SK-N-SH (cell line): ENCODE measurements at regions not wholly inside any gene's neighbourhood (a gene's known extent, or its start where the extent isn't known, plus 50 kb on each side); places are given as distances from the start of the nearest gene placed in this dataset.

Experiments
- CTCF ChIA-PET: fragments of 300-600, 350-600 bp; formaldehyde crosslinking; extraction: SDS; loops from one replicate; lab custom pipeline; 2021; lab: Yijun Ruan, JAX
- POLR2A ChIA-PET: fragments of 350-600 bp; sonication (Branson Sonifier 250); formaldehyde crosslinking; extraction: SDS; loops from one replicate; lab custom pipeline; 2020; ENCODE audit warnings: antibody characterized with exemption, inconsistent platforms; lab: Yijun Ruan, JAX
- DNase-seq: peaks from one replicate; pipeline ENCODE4 v3.0.0; 2012
- H2AFZ ChIP-seq: fragments of 200-600 bp; sonication (generic); 2 replicates; pipeline ENCODE4 v1.8.1; 2016; ENCODE audit warnings: antibody characterized with exemption, mild to moderate bottlenecking, low read depth
- H3F3A ChIP-seq: fragments of 200-600 bp; sonication (generic); replicated peaks from 2 replicates; pipeline ENCODE3; 2016; ENCODE audit warnings: antibody characterized with exemption, mild to moderate bottlenecking; ENCODE audit not compliant: insufficient read depth
- H3K27ac ChIP-seq, 2 experiments: fragments of 200-500 bp in 1 of 2; fragments of 200-600 bp in 1 of 2; sonication (Bioruptor generic) in 1 of 2; sonication (generic), shearing (Covaris generic) in 1 of 2; 2 replicates each; pipeline versions ENCODE4 v1.5.1 to v1.6.1; 2014 to 2016; ENCODE audit warnings: low read depth in 2 of 2, inconsistent platforms in 1 of 2, low read length in 1 of 2, mild to moderate bottlenecking in 1 of 2, mixed read lengths in 1 of 2
- H3K27me3 ChIP-seq: fragments of 200-600 bp; sonication (generic), shearing (Covaris generic); 2 replicates; pipeline ENCODE4 v1.6.1; 2016; ENCODE audit warnings: mixed run types; ENCODE audit not compliant: insufficient read depth
- H3K36me3 ChIP-seq, 2 experiments: fragments of 200-500 bp in 1 of 2; fragments of 200-600 bp in 1 of 2; sonication (Bioruptor generic) in 1 of 2; sonication (generic) in 1 of 2; replicated peaks in 1 of 2; 2 replicates each; pipeline versions ENCODE3 to v1.5.1; 2014 to 2016; ENCODE audit warnings: low read length in 1 of 2, mild to moderate bottlenecking in 1 of 2; ENCODE audit not compliant: insufficient read depth in 2 of 2, control insufficient read depth in 1 of 2
- H3K4me1 ChIP-seq, 2 experiments: fragments of 200-500 bp in 1 of 2; fragments of 200-600 bp in 1 of 2; sonication (Bioruptor generic) in 1 of 2; sonication (generic), shearing (Covaris generic) in 1 of 2; 2 replicates each; pipeline versions ENCODE4 v1.5.1 to v1.6.1; 2014 to 2016; ENCODE audit warnings: low read depth in 1 of 2, low read length in 1 of 2, mixed run types in 1 of 2; ENCODE audit not compliant: insufficient read depth in 2 of 2, control insufficient read depth in 1 of 2
- H3K4me2 ChIP-seq: fragments of 200-600 bp; sonication (generic), shearing (Covaris generic); 2 replicates; pipeline ENCODE4 v1.6.1; 2017; ENCODE audit warnings: mixed run types
- H3K4me3 ChIP-seq, 2 experiments: fragments of 200-500 bp in 1 of 2; fragments of 200-600 bp in 1 of 2; sonication (Bioruptor generic) in 1 of 2; sonication (generic), shearing (Covaris generic) in 1 of 2; 2 replicates each; pipeline versions ENCODE4 v1.5.1 to v1.8.1; 2014 to 2016; ENCODE audit warnings: low read depth in 2 of 2, inconsistent platforms in 1 of 2, low read length in 1 of 2, mild to moderate bottlenecking in 1 of 2, mixed read lengths in 1 of 2, moderate library complexity in 1 of 2
- H3K79me2 ChIP-seq: fragments of 200-600 bp; sonication (generic); 2 replicates; pipeline ENCODE4 v1.8.1; 2017; ENCODE audit warnings: mild to moderate bottlenecking; ENCODE audit not compliant: insufficient read depth
- H3K9ac ChIP-seq: fragments of 200-600 bp; sonication (generic); 2 replicates; pipeline ENCODE4 v1.6.1; 2017; ENCODE audit warnings: mixed run types
- H3K9me2 ChIP-seq: fragments of 200-600 bp; sonication (generic); 2 replicates; pipeline ENCODE4 v1.6.1; 2017; ENCODE audit warnings: mixed run types
- H3K9me3 ChIP-seq: fragments of 200-600 bp; sonication (generic); 2 replicates; pipeline ENCODE4 v1.6.1; 2017; ENCODE audit warnings: mixed run types, mild to moderate bottlenecking, moderate library complexity
- H4K20me1 ChIP-seq: fragments of 200-600 bp; sonication (generic); 2 replicates; pipeline ENCODE4 v1.6.1; 2017; ENCODE audit warnings: mild to moderate bottlenecking, mixed run types; ENCODE audit not compliant: insufficient read depth
- EP300 ChIP-seq, 2 experiments: IDR thresholded peaks; 2 replicates each; pipeline versions ENCODE4 v1.4.0 to v1.6.1; 2012; ENCODE audit warnings: borderline replicate concordance in 1 of 2, low read depth in 1 of 2, low read length in 1 of 2
- FOSL2 ChIP-seq: IDR thresholded peaks from 2 replicates; pipeline ENCODE4 v1.4.0; 2012; ENCODE audit warnings: low read depth, mild to moderate bottlenecking, moderate library complexity, borderline replicate concordance
- GABPA ChIP-seq: IDR thresholded peaks from 2 replicates; pipeline ENCODE4 v1.4.0; 2012; ENCODE audit warnings: low read depth, mild to moderate bottlenecking
- MXI1 ChIP-seq: IDR thresholded peaks from 2 replicates; pipeline ENCODE4 v1.6.1; 2012; ENCODE audit warnings: mild to moderate bottlenecking, low read depth, low read length, improper control_type of control experiment
- NFIC ChIP-seq: IDR thresholded peaks from 2 replicates; pipeline ENCODE4 v1.4.0; 2012; ENCODE audit warnings: borderline replicate concordance
- NRF1 ChIP-seq: IDR thresholded peaks from 2 replicates; pipeline ENCODE4 v1.6.1; 2012; ENCODE audit warnings: low read depth, mild to moderate bottlenecking, low read length
- RAD21 ChIP-seq: IDR thresholded peaks from 2 replicates; pipeline ENCODE4 v1.6.1; 2012; ENCODE audit warnings: mild to moderate bottlenecking, low read length
- RFX5 ChIP-seq: IDR thresholded peaks from 2 replicates; pipeline ENCODE4 v1.6.1; 2012; ENCODE audit warnings: mild to moderate bottlenecking, improper control_type of control experiment, low read length
- USF2 ChIP-seq: fragments of 150-350 bp; IDR thresholded peaks from 2 replicates; pipeline ENCODE4 v1.6.1; 2017; ENCODE audit warnings: antibody characterized with exemption, low read length, low read depth, borderline replicate concordance
- WGBS: methylation state at CpG from one replicate; pipeline ENCODE4 v1.1.6; 2017; ENCODE audit warnings: low lambda C conversion rate; 5-methylcytosine and 5-hydroxymethylcytosine counted together
- TF ChIP-seq, protein P1 (sequence below): IDR thresholded peaks from 2 replicates; pipeline ENCODE4 v1.6.1; 2012; ENCODE audit warnings: mild to moderate bottlenecking, low read depth, low read length, moderate library complexity
- TF ChIP-seq, protein P2 (sequence below): fragments of 150-350 bp; IDR thresholded peaks from 2 replicates; pipeline ENCODE4 v1.6.1; 2016; ENCODE audit warnings: mild to moderate bottlenecking, low read depth, low read length
- TF ChIP-seq, protein P3 (sequence below): IDR thresholded peaks from 2 replicates; pipeline ENCODE4 v1.4.0; 2012; ENCODE audit warnings: low read depth, borderline replicate concordance
- TF ChIP-seq, protein P4 (sequence below): IDR thresholded peaks from 2 replicates; pipeline ENCODE4 v1.4.0; 2012; ENCODE audit warnings: low read depth, borderline replicate concordance

DNA sequence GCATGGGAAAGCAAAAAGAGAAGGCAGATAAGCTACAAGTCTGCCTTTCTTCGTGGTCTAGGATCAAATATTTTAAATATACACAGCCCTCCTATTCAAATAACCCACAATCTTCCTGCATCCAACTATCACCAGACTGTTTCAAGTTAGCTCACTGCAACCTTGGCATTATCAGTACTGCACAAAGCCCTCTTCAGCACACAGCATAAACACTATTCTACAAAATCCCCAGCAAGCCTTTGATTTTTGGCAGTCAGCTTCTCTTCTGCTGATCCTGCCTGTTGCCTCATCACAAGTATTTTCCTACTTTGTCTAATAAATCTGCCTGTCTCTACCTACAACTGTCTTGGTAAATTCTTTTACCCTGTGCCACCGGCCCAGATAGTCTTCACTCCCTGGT lies 142.9 kb downstream of the COX7C start:
- CTCF ChIA-PET: interaction anchor here (0.9 to 1.0 kb wide), 2 partner anchors 13 to 253 kb away, joined by 3 read pairs; no protein-coding TSS in a partner anchor
- H3K9me2 ChIP-seq: no peaks in the 10 kb centered on the region

More for the DNA sequence above, 142.9 kb downstream of the COX7C start:
- Histone ChIP-seq H3K79me2 (no peaks in the 10 kb centered on the region), H3K9me3 (no peaks in the 10 kb centered on the region), H3K9ac (no peak overlapping the region), H3F3A (no peaks in the 10 kb centered on the region), H4K20me1 (no peaks in the 10 kb centered on the region), H3K36me3 (no peaks in the 10 kb centered on the region), H3K4me1 (no peaks in the 10 kb centered on the region), H2AFZ (no peak overlapping the region), H3K27me3 (no peaks in the 10 kb centered on the region), H3K4me3 (no peak overlapping the region), H3K27ac (no peak overlapping the region), H3K4me2 (no peak overlapping the region)
- no peak for DNase-seq
- TF ChIP-seq USF2: no peak
- TF ChIP-seq NFIC: no peak
- TF ChIP-seq FOSL2: no peak
- TF ChIP-seq GABPA: no peak
- TF ChIP-seq, protein P1, sequence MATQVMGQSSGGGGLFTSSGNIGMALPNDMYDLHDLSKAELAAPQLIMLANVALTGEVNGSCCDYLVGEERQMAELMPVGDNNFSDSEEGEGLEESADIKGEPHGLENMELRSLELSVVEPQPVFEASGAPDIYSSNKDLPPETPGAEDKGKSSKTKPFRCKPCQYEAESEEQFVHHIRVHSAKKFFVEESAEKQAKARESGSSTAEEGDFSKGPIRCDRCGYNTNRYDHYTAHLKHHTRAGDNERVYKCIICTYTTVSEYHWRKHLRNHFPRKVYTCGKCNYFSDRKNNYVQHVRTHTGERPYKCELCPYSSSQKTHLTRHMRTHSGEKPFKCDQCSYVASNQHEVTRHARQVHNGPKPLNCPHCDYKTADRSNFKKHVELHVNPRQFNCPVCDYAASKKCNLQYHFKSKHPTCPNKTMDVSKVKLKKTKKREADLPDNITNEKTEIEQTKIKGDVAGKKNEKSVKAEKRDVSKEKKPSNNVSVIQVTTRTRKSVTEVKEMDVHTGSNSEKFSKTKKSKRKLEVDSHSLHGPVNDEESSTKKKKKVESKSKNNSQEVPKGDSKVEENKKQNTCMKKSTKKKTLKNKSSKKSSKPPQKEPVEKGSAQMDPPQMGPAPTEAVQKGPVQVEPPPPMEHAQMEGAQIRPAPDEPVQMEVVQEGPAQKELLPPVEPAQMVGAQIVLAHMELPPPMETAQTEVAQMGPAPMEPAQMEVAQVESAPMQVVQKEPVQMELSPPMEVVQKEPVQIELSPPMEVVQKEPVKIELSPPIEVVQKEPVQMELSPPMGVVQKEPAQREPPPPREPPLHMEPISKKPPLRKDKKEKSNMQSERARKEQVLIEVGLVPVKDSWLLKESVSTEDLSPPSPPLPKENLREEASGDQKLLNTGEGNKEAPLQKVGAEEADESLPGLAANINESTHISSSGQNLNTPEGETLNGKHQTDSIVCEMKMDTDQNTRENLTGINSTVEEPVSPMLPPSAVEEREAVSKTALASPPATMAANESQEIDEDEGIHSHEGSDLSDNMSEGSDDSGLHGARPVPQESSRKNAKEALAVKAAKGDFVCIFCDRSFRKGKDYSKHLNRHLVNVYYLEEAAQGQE: no peak
- TF ChIP-seq, protein P2, sequence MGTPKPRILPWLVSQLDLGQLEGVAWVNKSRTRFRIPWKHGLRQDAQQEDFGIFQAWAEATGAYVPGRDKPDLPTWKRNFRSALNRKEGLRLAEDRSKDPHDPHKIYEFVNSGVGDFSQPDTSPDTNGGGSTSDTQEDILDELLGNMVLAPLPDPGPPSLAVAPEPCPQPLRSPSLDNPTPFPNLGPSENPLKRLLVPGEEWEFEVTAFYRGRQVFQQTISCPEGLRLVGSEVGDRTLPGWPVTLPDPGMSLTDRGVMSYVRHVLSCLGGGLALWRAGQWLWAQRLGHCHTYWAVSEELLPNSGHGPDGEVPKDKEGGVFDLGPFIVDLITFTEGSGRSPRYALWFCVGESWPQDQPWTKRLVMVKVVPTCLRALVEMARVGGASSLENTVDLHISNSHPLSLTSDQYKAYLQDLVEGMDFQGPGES: no peak
- no peak for TF ChIP-seq MXI1
- TF ChIP-seq, protein P3, sequence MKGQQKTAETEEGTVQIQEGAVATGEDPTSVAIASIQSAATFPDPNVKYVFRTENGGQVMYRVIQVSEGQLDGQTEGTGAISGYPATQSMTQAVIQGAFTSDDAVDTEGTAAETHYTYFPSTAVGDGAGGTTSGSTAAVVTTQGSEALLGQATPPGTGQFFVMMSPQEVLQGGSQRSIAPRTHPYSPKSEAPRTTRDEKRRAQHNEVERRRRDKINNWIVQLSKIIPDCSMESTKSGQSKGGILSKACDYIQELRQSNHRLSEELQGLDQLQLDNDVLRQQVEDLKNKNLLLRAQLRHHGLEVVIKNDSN: no peak
- TF ChIP-seq RAD21: no peak
- no peak for TF ChIP-seq EP300 (IDR thresholded peaks at IDR 0.05; ENCODE audit: borderline replicate concordance in 1 of 2, low read depth in 1 of 2, low read length in 1 of 2)
- no peak for TF ChIP-seq RFX5
- TF ChIP-seq, protein P4, sequence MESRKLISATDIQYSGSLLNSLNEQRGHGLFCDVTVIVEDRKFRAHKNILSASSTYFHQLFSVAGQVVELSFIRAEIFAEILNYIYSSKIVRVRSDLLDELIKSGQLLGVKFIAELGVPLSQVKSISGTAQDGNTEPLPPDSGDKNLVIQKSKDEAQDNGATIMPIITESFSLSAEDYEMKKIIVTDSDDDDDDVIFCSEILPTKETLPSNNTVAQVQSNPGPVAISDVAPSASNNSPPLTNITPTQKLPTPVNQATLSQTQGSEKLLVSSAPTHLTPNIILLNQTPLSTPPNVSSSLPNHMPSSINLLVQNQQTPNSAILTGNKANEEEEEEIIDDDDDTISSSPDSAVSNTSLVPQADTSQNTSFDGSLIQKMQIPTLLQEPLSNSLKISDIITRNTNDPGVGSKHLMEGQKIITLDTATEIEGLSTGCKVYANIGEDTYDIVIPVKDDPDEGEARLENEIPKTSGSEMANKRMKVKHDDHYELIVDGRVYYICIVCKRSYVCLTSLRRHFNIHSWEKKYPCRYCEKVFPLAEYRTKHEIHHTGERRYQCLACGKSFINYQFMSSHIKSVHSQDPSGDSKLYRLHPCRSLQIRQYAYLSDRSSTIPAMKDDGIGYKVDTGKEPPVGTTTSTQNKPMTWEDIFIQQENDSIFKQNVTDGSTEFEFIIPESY: no peak
- TF ChIP-seq NRF1: no peak
- whole genome bisulfite sequencing: 3% methylated on average over 2 of the region's 2 CpGs
- POLR2A ChIA-PET: no interaction called here
